ENCODE measurements at regions not wholly inside any gene's neighbourhood (a gene's known extent, or its start where the extent isn't known, plus 50 kb on each side); places are given as distances from the start of the nearest gene placed in this dataset.

DNA sequence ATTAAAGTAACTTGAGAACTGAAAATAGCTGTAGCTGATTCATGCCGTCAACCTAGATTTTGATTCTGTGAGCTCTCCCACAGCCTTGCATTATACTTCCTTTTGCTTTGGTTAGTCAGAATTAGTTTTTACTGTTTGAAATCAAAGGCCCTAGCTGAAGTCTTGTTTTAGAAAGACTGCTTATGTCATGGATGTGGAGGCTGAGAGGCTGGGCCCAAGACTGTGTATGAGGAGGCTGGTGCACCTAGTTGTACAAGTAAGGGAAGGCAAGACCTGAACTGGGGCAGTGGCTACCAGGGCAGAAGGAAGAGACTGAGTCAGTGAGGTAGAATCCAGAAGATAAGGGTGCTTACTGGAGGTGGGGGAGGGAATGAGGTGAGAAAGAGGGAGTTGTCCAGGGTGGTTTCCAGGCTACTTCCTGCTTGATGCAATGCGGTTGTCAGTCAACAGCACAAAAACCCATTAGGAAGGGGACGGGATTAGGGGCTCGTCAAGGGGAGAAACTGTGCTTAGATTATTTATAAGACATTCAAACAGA is 76.2 kb upstream of the PAGE3 start:
- no peak for TF ChIP-seq POLR2AphosphoS5 (IDR thresholded peaks at IDR 0.05)
- TF ChIP-seq POLR2A (IDR thresholded peaks at IDR 0.05), result no peak
- TF ChIP-seq, protein P1, sequence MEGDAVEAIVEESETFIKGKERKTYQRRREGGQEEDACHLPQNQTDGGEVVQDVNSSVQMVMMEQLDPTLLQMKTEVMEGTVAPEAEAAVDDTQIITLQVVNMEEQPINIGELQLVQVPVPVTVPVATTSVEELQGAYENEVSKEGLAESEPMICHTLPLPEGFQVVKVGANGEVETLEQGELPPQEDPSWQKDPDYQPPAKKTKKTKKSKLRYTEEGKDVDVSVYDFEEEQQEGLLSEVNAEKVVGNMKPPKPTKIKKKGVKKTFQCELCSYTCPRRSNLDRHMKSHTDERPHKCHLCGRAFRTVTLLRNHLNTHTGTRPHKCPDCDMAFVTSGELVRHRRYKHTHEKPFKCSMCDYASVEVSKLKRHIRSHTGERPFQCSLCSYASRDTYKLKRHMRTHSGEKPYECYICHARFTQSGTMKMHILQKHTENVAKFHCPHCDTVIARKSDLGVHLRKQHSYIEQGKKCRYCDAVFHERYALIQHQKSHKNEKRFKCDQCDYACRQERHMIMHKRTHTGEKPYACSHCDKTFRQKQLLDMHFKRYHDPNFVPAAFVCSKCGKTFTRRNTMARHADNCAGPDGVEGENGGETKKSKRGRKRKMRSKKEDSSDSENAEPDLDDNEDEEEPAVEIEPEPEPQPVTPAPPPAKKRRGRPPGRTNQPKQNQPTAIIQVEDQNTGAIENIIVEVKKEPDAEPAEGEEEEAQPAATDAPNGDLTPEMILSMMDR (IDR thresholded peaks at IDR 0.05), result no peak
